ENCODE measurements at regions not wholly inside any gene's neighbourhood (a gene's known extent, or its start where the extent isn't known, plus 50 kb on each side); places are given as distances from the start of the nearest gene placed in this dataset.
"Not testable (repeated sequence)": the region's sequence is repeated elsewhere in the genome, so short reads cannot be mapped to it uniquely, and the experiment has no call there.

DNA sequence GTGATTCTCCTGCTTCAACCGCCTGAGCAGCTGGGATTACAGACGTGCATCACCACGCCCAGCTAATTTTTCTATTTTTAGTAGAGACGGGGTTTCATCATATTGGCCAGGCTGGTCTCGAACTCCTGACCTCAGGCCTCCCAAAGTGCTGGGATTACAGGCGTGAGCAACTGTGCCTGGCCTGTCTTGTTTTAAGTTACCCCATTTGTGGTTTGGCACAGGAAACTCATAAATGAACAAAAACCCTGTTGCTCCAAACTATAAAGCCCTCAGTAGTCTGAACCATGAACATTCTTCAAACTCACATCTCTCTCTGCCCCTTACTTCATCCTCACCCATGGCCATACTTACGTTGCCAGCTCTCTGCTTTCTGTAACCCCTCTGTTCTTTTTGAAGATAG is 61.7 kb downstream of the RHOU start:
- DNase-seq = not testable (repeated sequence)

DNA sequence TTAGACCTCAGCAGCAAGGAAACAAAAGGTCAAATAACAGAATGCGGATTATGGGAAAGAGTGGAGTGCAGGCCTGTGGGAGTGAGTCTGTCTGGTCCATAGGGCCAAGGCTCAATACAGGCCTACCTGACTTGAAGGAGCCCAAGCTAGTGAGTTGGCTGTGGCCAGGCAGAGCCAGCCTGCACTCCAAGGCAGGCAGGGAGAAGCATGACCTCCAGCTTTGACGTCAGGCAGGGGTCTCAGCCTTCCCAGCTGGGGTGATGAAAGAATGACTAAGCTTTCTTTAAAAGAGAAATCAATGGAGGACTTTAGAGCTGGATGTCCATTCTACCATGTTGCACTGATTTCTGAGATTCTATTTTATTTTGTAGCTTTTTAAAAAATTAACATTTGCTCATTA is 62.8 kb downstream of the RHOU start:
- no peak for DNase-seq

- DNase-seq = no peak
Observed at GRCh38 chr1:228798548-228798947, 63.3 kb downstream of the RHOU start.

DNA sequence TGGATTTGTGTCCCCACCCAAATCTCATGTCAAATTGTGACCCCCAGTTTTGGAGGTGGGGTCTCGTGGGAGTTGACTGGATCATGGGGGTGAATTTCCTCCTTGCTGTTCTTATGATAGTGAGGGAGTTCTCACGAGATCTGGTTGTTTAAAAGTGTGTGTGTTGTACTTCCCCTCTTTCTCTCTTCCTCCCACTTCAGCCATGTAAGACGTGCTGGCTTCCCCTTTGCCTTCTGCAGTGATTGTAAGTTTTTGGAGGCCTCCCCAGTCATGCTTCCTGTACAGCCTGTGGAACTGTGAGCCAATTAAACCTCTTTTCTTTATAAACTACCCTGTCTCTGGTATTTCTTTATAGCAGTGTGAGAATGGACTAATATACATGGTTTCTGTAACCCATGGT is 64.6 kb downstream of the RHOU start:
- DNase-seq = no peak

- DNase-seq = no peak
Observed at GRCh38 chr1:228801068-228801467, 65.8 kb downstream of the RHOU start.

DNA sequence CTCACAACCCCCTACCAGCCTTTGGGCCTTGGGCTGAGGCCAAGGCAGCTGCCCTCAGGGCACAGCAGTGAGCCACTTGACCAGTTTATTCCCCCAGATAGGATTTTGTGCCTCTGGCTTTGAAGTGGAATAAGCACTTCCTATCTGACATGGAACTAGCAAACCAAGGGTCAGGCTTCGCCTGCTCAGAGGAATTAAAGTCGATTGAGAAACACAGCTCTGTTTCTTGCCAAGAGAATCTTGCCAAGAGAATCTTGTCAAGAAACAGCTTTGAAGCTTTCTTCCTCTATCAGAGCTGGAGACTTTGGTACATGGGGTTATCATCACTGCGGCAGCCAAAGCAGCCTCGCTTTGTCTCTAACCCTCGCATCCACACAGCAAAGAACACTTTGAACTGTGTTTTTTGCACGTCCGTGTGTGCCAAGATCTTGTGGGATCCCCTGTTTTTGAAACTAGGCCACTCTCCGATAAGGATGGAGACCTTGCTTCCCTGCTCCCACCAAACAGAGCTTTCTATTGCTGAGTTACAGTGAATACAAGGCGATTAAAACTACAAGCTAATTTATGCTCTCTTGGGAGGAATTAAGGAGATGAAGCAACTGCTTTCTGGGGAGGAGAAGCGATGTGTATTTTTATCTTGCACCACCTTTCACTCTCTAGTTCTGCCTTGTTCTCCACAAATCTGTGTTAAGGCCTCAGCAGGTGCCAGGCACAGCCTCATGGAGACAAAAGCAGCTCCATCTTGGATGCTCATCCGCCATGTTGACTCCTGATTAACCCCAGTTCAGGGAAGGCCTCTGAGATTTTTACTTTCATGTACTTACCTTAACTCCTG is 67.3 kb downstream of the RHOU start:
- no peak for DNase-seq

DNA sequence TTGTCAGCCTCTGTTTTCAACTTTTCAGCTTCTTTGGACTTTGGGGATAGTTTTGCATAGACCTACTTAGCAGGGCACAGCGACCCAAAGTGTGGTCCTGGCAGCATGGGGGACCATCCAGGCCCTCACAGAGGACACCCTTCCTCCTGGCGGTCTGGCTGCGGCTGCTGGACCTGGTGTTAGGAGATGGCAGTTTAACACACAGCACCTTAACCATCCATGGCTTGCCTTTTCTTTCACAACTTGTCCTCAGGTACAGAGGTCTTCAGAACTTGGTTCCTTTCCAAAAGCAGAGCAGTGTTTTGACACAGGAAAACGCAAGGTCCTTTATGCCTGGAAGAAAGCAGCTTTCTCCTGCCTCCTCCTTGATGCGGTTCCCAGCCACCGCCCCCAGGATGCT is 68.1 kb downstream of the RHOU start:
- DNase-seq = no peak

DNA sequence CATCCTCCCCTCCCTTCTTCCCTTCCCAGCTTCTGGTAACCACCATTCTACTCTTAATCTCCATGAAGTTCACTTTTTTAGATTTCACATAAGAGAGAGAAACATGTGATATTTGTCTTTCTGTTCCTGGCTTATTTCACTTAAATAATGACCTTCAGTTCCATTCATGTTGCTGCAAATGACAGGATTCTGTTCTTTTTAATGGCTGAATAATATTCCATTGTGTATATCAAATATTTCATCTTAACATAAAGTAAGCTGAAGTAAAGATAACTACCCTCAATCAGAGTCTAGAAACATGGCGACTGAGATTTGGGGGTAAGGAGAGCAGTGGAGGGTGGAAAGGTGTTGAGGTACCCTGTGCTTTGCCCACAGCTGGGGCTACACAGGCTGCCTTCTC is 68.9 kb downstream of the RHOU start:
- no peak for DNase-seq

DNA sequence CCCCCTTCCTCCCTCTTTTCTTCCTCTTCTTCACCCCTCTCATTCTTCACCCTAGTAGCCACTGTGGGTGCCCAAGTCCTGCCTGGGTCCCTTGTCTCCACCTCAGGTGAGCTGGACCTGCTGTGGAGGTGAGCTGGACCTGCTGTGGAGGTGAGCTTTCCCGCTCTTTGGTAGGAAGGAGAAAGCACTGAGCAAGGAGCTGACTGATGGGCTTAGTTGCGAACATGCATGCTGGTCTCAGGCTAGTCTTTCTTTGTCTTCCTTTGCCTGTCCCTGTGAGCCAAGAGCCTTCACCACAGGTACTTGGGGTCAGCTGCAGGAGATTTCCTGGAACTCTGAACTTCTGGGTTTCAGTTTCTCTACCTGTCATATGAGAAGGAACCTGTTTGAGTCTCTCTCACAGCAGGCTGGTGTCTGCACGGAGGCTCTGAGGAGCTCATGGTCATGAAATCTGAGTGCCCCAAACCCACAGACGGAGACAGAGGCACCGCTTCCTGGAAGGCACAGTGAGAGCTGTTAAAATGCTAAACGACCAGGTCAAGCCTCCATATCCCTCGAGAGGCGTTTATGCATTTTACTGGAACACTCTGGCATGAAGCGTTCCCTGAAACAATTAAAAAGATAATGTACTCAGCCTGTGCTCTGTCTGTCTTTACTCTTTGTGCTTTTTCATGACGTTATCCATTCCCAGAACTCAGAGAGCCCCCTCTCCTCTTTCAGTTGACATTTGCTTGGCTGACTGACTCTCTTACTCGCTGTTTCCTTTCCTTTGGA is 69.5 kb downstream of the RHOU start:
- DNase-seq = peak; percentile 63

DNA sequence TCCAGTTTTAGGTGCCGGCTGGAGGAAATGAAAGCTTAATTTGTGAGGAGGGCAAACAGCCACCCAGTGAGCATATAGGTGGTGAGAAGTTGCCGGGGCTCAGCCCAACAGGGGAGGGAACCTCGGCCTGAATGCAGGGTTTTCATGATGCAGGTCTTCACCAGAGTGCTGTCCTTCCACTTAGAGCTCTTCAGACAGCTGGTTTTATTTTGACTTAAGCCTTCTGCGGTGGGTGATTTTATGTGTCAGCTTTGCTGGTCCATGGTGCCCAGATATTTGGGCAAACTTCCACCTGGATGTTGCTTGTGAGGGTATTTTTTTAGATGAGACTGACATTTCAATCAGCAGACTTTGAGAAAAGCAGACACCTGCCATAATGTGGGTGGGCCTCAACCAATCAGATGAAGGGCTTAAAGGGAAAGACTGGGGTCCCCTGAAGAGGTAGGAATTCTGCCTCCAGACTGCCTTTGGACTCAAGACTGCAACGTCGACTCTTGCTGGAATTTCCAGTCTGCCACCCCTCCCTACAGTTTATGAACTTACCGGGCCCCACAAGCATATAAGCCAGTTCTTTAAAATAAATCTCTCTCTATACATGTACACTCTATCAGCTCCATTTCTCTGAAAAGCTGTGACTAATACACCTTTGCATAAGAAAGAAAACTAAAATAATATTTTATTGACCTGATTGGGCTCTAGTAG is 72.8 kb downstream of the RHOU start:
- no peak for DNase-seq

DNA sequence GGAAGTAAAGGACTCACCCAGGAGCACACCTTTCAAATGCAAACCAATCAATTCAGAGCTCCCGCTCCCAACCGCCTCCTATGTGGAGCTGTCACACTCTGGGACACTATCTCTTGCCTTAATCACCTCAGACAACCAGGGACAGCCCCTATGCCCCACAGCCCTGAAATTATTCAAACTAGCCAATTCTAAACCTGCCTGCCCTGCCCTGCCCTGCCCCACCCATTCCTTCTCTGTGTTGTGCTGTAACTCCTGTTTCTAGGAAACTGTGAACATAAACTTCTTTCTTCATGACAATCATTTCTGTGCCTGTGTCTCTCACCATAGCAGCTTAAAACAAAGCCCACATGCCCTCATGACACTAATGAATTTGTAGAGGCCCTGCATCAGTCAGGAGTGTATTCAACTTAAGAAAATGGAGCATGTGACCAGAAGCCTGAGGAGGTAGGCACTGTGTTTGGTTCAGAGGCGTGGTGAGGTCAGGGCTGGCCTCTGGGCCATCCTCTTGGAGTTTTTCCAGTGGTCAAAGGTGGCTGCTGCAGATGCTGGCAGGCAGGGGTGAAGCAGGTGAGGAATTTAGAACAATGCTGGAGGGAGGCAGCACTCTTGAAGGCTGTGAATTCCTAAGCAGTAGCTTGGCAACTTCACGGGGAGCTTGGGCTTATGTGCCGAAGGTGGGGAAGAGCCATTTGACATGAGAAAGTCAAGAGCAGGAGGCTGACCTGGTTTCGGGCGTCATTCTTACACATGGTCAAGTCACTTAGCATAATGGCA is 74.5 kb downstream of the RHOU start:
- no peak for DNase-seq

- DNase-seq = no peak
Observed at GRCh38 chr1:228810395-228810758, 75.1 kb downstream of the RHOU start.

GRCh38 chr1:228810878-228811711 is 75.8 kb downstream of the RHOU start:
- DNase-seq = peak; percentile 47

DNA sequence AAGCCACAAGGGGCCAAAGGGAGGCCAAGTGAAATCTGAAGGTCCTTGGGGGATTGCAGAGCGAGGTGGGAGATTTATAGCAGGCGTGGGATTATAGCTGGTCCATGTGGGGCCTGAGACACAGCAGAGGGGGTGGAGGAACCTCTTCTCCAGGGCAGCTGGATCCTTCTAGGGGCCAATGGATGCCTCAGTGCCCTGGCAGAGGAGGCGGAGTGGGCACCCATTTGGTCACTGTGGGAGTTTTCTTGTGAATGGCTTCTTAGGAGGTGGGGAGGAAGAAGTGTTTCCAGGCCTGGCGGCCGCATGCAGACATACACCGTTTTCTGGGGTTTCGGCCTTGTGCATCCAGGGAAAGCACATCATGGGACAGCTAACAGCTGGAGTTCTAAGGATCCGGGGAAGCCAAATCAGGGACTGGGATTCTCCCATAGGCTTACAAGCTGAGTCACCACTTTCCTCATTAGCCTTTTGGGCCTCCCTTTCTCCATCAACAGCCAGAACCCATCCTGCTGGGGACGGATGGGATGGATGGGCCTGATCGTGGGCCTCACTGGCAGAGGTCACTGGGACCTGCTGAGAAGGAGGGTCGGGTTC is 76.5 kb downstream of the RHOU start:
- DNase-seq = no peak

DNA sequence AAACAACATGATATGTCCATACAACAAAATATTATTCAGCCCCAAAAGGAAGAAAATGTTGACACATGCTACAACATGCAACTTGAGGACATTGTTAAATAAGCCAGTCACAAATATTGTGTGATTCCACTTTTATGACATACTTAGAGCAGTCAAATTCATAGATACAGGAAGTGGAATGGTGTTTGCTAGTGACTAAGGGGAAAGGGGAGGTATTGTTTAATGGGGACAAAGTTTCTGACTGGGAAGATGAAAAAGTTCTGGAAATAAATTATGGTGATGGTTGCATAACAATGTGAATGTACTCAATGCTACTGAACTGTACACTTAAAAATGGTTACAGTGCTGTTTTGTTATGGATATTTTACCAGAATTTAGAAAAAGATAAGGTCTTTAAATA is 77.7 kb downstream of the RHOU start:
- DNase-seq = no peak

GRCh38 chr1:228814176-228814575 is 78.9 kb downstream of the RHOU start:
- DNase-seq = peak; percentile 39

DNA sequence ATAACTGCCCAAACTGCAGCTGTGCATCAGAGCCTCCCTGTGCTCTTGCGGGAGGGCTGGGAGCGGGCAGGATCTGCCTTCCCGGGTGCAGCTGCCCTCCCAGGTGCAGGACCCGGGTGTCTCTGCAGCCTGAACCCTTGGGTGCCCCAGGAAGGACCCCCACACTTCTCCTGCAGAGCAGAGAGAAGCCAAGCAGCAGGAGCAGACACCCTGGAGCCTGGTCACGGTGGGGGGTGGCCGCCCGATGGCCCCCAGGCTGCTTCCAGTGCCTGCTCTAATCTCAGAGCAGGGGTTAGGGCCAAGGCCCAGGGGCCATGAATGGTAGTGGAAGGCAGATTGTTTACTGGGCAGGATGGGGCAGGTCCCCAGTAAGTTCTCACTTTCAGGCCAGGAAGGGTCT is 83.0 kb downstream of the RHOU start:
- no peak for DNase-seq

DNA sequence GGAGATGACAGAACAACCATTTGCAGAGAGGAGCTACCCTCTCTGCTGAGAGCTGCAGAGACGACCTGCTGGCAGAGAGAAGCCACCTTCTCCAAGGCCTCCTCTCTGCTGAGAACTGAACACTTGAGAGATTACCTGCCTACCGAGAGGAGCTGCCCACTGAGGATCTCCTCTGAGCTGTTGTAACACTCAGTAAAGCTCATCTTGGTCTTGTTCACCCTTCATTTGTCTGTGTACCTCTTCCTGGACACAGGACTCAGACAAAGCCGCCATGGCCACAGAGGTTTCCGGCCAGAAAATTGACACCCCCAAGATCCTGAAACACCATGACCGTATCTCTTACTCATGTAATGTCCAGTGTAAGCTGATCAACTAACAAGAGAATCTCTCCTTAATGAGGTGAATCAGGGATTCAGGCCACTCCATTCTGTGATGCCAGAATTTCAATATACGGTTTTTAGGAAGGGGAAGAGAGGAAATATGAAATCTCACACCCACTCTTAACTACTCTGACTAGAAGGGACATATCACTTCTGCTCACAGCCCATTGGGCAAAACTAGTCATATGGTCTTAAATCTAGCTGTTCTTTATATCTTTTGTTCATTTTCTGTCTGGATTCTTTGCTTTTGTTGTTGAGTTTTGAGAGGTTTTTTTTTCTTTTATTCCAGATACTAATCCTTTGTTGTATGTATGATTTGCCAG is 83.8 kb downstream of the RHOU start:
- no peak for DNase-seq

GRCh38 chr1:228821252-228821651 is 86.0 kb downstream of the RHOU start:
- no peak for DNase-seq

- no peak for DNase-seq
Observed at GRCh38 chr1:228823200-228823599, 87.9 kb downstream of the RHOU start.

Data from left kidney (tissue), 1 donor.